Left lobe of liver (tissue), 2 donors: ENCODE measurements at regions not wholly inside any gene's neighbourhood (a gene's known extent, or its start where the extent isn't known, plus 50 kb on each side); places are given as distances from the start of the nearest gene placed in this dataset.

Experiments
- ATAC-seq: fragments of 200-7000 bp; cut with Tn5 transposase; one replicate; pipeline ENCODE4 v1.9.1; 2020; ENCODE audit warnings: mild to moderate bottlenecking, moderate library complexity
- DNase-seq: peaks from one replicate; pipeline ENCODE4 v3.0.0-alpha.2; 2020; ENCODE audit warnings: low spot score
- donor health status: DM: no; HTN: no; CAD: no; lungs with moderate emphysema.
- donor health status: DM: no; HTN: yes; CAD: no.

GRCh38 chr2:81974216-81974615 lies 1669.7 kb upstream of the LRRTM1 start:
- ATAC-seq: no peak
- DNase-seq: no peak

- no peak for ATAC-seq
- DNase-seq: no peak
These were observed 1638.3 kb upstream of the LRRTM1 start for GRCh38 chr2:81942876-81943275.

- DNase-seq: no peak
- ATAC-seq: no peak
These were observed 1637.7 kb upstream of the LRRTM1 start for GRCh38 chr2:81942136-81942680.

DNA sequence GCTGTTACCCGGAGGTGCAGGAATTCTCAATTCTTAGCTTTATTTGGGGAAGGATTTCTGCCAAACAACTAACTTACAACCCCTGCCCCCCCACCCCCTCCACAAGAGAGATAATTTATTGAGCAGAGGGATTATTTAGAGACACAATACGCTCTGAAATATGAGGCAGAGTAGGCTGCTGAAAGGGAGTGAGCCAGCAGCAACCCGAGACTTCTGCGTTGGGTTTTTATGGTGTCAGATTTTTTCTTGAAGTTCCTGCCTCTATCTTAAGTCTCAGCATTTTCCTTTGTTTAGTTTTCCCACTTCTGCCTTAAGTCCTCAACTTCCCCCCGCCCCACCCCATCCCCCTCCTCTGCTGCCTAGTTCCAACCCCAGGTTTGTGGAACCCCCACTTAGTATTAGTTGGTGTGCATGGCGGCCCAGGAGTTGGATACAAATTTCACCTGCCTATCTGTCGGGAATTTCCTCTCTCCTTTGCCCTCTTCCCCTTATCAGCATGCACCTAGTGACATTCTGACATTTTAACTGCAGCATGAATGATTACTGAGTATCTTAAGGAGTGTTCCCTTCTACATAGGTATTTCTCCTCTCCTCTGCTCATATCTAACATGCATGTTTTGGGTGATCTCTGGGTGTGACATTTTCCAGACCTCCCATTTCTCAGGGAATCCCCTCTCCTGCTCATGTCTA lies 1635.9 kb upstream of the LRRTM1 start:
- DNase-seq (no peak), ATAC-seq (no peak)

- ATAC-seq: no peak
- no peak for DNase-seq
These were observed 1633.4 kb upstream of the LRRTM1 start for GRCh38 chr2:81937944-81938343.

GRCh38 chr2:81903534-81903933 lies 1599.0 kb upstream of the LRRTM1 start:
- no peak for ATAC-seq
- DNase-seq: no peak

- ATAC-seq: no peak
These were observed 1596.5 kb upstream of the LRRTM1 start for GRCh38 chr2:81901017-81901416.

DNA sequence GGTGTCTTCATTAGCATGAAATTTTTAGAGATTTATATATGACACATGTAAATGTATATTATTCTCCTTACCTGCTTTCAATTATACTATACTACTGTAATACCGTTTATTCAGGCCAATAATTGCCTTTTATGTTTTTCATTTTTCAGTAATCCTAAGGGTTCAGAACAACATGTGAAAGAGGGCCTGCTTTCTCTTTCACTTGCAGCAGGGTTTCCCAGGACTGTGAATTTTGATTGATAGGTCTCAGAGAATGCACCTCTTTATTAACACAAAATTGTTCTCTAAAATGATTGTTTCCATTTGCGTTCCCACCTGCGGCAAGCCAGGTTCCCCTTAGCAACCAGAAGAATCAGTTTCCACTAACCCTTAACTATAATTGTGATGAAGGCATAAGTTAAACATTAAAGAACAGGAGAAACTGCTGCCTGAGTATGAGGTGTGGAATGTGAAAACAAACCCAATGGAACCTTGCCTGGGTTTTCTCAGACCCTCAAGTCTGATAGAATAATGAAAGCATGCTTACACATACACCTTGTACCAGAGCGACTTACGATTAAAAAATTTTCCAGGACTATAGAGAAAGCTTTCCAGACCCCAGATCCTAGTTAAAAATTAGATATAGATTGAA lies 1591.2 kb upstream of the LRRTM1 start:
- no peak for ATAC-seq
- no peak for DNase-seq

More at GRCh38 chr2:81901017-81901416, 1596.5 kb upstream of the LRRTM1 start:
- DNase-seq: no peak

DNA sequence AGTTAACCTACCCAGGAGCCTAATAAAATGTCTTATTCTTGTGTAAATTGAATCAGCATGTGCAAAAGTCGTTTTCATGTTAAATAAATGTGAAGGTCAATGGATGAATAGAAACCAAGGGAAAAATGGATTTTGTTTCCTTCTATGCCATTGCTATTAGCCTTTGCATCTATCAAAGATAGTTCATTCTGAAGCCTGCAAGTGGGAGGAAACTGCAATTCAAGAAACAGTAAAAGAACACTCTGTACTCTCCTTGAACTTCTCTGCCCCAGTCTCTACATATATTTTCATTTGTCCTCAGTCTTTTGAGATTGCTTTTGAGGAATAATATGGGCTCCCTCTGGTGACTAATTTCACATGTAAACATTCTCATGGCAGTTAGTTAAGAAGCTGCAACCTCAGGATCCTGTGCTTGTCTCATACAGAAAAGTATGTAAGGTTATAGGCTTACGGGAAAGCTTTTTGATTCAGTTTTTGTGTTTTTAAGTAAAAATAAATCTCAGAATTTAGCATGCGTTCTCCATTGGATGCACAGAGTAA lies 1590.0 kb upstream of the LRRTM1 start:
- DNase-seq: no peak
- no peak for ATAC-seq

- no peak for ATAC-seq
These were observed 1572.1 kb upstream of the LRRTM1 start for GRCh38 chr2:81876624-81877023.

DNA sequence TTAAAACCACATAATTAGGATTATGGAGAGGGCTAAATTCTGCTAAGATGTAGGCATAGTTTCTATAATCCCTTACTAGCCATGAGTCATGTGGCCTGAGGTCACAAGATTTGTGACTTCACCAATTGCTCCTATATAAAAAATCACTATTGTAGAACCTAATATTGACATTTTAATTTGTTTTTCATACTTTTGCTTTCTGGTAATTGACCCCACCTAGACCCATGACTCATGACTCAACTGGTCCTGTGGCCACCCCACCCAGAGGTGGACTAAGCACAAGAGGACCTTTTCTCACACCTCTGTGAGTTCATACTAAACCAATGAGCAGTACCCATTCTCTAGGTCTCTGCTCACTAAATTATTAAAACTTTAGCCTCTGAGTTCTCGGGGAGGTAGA lies 1567.5 kb upstream of the LRRTM1 start:
- ATAC-seq: no peak
- no peak for DNase-seq

More at GRCh38 chr2:81876624-81877023, 1572.1 kb upstream of the LRRTM1 start:
- no peak for DNase-seq

- no peak for DNase-seq
- ATAC-seq: no peak
These were observed 1565.6 kb upstream of the LRRTM1 start for GRCh38 chr2:81870119-81870518.

DNA sequence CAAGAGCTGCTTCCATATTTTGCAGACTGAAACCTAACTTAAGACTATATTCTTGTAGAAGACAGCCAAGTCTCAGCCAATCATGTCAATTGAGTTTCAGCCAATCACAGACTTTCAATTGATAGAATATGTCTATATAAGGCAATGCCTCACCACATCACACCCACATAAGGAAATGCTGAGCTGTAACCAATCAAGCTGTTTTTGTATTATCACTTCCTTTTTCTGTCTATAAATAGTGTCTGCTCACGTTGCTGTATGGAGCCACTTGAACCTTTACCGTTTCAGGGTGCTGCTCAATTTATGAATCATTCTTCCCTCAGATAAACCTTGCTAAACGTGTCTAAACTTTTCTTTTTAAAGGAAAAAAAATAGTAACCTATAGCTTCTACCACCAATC lies 1554.4 kb upstream of the LRRTM1 start:
- DNase-seq (no peak), ATAC-seq (no peak)

GRCh38 chr2:81853341-81853740 lies 1548.8 kb upstream of the LRRTM1 start:
- ATAC-seq (no peak), DNase-seq (no peak)

DNA sequence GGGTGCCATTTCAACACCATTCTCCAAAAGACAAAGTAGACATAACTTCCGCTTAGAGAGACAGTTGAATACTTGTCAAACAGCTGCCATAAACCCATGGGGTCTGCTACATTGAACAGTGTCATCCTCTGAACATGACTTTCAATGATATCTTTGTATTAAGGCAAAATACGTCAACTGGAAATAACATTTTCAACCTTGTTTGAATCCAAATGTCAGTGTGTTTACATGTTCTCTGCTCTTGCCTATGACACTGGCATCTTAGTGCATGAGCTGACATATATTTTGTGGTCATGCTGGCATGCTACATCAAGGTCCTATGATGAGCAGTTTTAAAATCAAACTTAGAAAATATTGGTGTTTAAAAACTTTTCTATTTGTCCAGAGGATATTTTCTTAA lies 1548.1 kb upstream of the LRRTM1 start:
- DNase-seq (no peak), ATAC-seq (no peak)

DNA sequence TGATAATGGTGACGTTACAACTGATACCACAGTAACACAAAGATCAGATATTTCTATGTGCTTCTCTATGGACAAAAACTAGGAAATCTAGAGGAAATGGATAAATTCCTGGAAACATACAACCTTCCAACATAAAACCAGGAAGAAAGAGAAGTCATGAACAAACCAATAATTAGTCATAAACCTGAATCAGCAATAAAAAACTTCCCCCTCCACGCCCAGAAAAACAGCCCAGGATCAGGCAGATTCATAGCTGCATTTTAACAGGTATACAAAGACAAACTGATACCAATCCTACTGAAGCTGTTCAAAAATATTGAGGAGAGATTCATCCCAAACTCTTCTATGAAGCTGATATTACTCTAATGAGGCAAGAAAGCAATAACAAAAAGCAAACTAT lies 1535.2 kb upstream of the LRRTM1 start:
- DNase-seq (no peak), ATAC-seq (no peak)

DNA sequence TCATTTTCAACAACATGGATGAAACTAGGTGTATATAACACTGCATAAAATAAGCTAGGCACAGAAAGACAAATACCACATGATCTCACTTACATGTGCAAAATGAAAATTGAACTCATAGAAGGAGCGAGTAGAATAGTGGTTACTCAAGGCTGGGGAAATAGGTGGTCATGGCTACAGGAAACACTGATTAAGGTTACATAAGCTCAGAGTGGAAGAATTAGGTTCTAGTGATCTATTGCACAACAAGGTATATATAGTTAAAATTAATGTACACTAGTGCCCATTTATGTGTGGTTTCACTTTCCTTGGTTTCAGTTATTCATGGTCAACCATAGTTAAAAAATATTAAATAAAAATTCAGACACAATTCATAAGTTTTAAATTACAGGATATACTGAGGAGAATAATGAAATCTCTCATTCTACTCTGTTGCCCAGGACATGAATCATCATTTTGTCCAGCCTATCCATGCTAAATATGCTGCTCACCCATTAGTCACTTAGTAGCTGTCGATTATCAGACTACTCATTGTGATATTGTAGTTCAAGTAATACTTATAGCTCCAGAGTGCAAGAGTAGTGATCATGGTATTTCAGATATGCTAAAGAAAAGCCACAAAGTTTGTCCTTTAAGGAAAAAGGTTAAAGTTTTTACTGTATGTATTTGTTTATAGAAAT lies 1530.9 kb upstream of the LRRTM1 start:
- no peak for ATAC-seq
- DNase-seq: no peak

DNA sequence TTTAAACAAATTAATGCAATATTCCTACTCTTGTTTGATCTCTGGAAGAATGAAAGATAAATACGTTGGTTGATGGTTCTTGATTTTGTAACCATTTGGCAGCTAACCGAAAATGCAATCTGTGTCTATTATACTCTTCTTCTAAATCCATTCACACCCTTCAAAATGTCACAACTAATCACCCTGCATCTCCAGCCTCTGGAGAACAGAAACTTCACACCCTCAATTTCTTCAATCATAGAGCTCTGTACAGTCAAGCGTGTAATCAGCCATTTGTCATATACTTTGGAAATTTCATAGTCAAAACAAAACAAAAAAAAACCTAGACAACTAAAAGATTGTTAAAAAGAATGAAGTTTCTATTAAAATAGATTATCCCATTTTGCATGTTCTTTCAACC lies 1482.3 kb upstream of the LRRTM1 start:
- ATAC-seq (no peak), DNase-seq (no peak)

DNA sequence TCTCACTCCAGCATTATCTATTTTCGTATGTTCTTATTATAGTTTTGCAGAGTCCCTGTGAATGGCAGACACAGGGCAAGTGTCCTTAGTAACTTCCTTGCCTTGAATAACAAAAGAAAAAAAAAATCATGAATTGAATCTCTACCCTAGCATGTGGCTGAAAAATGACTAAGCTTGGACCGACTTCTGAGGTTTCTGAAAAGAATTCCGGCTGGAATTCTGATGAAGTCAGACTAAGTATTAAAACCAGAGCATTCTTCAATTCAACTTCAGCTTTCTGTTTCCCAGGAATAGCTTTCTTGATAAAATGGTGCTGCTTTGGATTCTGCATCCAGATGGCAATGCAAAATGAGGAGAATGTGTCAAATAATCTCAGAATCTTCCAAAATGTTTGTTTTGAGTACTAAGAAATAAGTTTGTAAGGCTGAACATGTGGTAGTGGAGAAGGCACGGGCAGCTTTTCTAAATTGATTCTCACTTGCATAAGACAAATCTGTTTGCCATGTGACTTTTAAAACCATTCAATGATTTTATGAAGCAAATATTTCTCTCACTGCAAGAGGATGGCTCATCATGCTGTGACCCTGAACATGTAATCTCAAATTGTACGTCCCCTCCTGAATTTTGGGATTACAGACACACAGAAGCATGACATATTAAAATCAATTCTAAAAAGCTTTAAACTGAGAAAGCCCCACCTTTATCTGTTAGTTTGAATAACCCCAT lies 1462.8 kb upstream of the LRRTM1 start:
- ATAC-seq (no peak), DNase-seq (no peak)

DNA sequence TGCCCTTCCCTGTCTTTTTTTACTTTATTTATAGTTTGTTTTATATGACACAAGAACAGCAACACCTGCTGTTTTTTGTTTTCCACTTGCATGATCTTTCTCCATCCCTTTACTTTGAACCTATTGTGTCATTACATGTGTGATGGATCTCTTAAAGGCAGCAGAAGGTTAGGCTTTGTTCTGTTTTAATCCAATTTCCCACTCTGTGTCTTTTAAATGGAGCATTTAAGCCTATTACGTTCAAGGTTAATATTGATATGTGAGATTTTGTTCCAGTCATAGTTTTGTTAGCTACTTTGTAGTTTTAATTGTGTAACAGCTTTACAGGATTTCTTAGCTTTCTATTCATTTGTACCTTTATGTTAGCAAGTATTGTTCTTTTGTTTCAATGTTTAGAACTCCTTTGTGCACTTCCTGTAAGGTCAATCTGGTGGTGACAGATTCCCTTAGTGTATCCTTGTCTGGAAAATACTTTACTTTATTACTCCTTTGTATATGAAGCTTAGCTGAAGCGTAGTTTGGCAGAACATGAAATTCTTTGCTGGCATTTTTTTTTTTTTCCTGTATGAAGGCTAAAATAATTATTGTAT lies 1443.0 kb upstream of the LRRTM1 start:
- DNase-seq: no peak
- no peak for ATAC-seq

DNA sequence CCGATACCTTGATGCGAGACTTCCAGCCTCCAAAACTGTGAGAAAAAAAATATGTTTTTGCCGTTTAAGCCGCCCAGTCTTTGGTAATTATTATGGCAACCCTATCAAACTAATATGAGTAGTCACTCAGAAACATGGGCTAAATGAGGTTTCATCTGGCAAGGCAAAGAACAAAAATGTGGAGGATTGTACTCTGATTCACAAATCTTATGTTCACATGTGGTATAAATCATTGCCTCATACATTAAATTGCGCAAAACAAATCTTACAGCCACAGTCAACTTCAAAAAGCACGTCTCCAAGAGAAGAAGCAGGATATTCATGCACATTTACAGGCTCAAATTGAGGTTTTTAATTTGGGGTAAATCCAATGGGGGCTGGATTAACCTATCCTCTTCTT lies 1435.4 kb upstream of the LRRTM1 start:
- DNase-seq: no peak
- ATAC-seq: no peak
